HG03064 (cell line): ENCODE measurements at regions not wholly inside any gene's neighbourhood (a gene's known extent, or its start where the extent isn't known, plus 50 kb on each side); places are given as distances from the start of the nearest gene placed in this dataset.

Experiments used
- ATAC-seq: cut with Tn5 transposase; IDR thresholded peaks from one replicate; pipeline ENCODE4 v1.9.1; 2021; ENCODE audit warnings: low read depth; ENCODE audit not compliant: unreplicated experiment

GRCh38 chr1:220979371-220979770, 100.1 kb downstream of the HLX start:
- ATAC-seq = no peak

GRCh38 chr1:220982686-220983085, 103.4 kb downstream of the HLX start:
- no peak for ATAC-seq

DNA sequence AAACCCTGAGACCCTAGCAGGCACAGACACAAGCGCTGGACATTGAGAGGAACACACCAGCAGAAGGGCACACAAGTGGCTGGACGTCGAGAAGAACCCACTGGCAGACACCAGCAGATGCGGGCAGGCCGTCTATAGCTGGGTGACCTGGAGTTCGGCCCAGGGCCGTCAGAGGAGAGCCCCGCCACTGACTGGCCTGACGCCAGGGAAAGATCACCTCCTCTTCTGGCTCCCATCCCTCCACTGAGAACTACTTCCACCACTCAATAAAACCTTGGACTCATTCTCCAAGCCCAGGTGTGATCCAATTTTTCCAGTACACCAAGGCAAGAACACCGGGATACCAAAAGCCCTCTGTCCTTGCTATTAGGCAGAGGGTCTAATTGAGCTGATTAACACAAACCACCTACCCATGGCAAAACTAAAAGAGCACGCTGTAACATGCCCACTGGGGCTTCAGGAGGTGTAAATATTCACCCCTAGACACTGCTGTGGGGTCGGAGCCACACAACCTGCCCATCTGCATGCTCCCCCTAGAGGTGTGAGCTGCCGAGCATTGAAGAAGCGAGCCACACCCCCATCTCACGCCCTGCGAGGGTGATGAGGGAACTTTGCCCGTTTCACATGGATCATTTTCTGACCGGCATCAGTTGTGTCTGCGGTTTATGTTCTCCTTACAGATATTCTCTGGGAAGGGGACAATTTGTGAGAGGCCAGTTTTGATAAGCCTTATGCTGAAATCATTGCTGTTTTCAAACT, 104.8 kb downstream of the HLX start:
- ATAC-seq = no peak

GRCh38 chr1:220990427-220991339, 111.4 kb downstream of the HLX start:
- no peak for ATAC-seq

DNA sequence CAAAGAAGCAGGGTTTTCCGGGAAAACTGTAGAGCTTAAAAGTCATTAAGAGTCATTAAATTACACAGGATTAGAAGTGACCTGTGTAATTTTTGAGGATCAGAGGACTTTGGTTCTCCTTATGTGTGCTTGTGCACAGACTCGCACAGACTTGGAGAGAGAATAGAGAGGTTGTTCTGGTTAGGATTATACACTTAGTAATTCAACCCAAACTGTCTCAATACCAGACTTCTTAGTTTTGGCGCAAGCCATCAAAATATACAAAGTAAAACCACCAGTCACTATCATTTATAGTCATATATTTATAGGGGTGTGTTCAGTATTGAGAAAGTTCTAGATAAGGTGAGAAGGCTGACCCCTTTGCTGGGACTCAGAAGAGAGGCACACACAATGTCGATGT, 112.3 kb downstream of the HLX start:
- ATAC-seq = no peak

DNA sequence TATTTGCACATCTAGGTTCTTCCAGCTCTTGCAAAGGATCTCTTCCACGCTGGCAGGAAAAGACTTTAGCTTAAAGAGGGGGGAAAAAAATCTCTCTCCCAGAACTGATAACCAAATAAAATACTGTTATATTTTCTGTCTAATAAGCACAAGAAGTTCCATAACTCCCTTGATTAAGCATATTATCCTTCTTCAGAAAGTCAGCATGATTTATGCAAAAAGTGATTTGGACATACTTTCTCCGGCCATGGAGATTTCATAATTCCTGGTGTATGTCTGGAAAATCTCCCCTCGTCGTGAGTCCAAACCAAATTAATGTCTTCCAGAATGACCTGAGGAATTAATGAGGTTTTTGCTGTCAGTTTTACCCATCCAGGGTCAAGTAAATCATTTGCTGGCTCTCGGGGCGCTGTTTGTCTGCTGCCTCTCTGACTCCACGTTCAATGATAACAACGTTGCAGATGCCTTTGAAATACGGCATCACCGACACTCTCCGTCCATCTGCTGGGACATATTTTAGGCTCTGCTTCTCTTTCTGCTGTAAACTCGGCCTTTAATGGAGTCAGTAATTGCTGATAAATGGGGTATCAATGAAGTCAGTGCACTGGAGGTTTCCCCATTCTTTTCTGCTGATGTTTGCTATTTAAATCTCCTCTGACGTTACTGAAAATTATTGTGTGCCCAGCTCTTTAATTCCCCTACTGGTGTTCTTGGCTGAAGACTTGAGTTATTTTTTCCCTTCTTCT, 112.9 kb downstream of the HLX start:
- ATAC-seq = no peak

DNA sequence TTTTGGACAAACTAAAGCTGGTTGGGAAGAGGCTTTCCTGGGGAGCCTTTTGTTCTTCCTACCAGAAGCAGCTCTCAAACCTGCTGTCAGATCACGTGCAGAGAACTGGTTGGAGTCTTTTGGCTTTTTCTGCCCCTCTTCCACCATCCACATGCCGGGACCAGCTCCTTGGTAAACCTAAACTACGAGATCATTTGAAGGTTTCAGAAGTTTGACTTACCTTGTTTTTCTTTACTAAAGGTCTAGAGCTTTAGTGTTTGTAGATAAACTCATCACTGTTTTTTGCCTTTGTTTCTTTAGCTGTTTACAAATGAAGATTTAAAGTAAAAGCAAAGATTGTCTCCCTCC, 113.4 kb downstream of the HLX start:
- no peak for ATAC-seq

- ATAC-seq = no peak
Measured at GRCh38 chr1:220994671-220995070, 115.4 kb downstream of the HLX start.

DNA sequence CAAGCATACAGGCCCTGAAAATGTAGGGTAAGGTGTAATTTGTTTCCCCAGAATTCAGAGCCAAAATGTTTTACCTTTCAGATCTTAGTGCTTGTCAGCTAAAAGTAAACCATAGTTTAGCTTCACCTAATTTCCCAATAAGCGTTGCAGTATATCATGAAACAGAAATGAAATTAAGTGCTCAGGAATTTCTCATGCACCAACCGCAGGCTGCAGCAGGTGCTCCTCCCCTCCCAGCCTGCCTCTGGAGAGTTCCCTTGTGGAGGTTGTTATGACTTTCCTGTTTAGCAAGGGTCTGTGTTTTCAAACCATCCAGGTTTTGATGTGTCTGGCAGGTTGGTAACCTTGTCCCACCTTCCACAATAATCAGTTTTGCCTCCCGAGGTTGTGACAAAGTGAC, 118.5 kb downstream of the HLX start:
- ATAC-seq = no peak

- ATAC-seq = no peak
Measured at GRCh38 chr1:220999872-221000863, 120.9 kb downstream of the HLX start.

- ATAC-seq = no peak
Measured at GRCh38 chr1:221001167-221001566, 121.9 kb downstream of the HLX start.

- no peak for ATAC-seq
Measured at GRCh38 chr1:221002601-221003000, 123.4 kb downstream of the HLX start.

DNA sequence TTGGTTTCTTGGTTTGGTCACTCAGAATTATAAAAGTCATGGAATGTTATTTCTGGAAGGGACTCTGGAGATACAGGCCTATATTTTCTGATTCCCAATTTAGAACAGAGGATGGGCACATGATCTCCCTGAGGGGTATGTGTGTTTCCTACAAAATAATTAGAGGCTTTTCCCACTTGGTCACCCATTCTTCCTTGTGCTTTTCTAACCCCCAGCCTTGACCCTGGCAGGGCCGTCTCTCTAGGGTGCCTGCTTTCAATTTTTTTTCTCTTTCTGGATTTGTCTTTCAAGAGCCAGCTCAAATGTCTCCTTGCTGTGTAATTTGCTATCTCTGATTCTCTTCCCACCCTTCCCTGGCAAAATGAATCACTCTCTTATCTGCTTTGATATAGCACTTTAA, 131.9 kb downstream of the HLX start:
- ATAC-seq = no peak

DNA sequence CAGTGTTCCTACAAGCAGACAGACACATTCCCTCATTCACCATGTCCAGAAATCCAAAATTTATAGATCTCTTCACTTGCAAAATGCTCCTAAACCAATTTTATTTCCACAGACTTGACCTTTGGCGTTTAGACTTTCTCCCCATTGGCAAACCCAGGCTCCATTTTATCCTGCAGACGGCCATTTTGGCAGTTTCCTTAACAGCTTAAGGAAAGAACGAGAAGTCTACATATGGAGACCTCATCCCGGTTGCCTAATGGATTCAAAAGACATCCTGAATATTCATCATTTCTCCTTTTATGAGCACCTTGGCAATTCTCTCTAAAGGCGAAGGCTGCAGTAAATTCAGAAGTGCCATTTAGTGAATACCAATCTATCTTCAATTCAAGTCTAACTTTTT, 132.9 kb downstream of the HLX start:
- no peak for ATAC-seq

DNA sequence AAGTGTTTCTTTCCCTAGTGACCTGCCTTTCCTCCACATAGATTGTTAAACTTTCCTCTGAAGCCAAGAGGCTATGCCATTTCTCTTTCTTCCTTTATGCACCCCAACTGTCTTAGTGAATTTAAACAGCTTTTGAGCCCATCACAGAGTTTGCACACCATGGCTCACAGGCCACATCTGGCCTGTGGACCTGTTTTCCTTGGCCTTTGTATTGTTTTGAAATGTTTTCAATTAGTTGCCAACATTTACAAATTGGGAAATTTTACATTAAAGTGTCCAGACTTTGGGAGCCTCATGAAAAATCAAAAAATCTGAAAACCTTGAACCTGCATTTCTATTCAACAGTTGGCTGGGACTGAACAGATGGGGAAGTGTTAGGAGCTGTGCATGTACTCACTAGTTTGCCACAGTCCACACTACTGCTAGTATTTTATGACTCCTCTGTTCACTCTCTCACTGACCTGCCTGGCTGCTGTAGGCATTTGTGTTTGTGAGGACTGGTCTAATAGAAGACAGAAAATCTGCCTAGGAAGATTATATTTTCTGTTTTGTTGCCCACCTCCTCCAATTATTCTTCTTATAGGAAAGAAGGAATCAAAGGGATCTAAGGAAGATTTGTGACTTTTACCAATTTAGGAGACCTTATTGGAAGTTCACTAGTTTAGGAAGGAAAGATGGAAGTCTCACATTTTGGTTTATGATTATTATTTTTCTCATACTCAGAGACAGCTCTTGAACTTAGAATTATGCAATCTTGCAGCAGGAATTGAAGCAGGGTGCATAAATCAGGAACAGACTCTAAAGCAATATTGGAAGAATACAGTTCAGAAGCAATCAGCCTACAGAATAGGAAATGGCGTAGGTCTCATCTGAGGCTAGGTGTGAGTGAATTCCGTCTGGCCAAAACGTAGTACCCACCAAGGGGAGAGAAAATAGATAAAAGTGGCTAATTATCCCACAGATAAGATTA, 134.7 kb downstream of the HLX start:
- ATAC-seq = no peak

GRCh38 chr1:221015159-221015790, 136.0 kb downstream of the HLX start:
- ATAC-seq = no peak

GRCh38 chr1:221016751-221017150, 137.5 kb downstream of the HLX start:
- no peak for ATAC-seq

GRCh38 chr1:221018414-221018813, 139.2 kb downstream of the HLX start:
- no peak for ATAC-seq
